Fibroblast of pulmonary artery (primary cell): ENCODE measurements at regions not wholly inside any gene's neighbourhood (a gene's known extent, or its start where the extent isn't known, plus 50 kb on each side); places are given as distances from the start of the nearest gene placed in this dataset.
"Not testable (repeated sequence)": the region's sequence is repeated elsewhere in the genome, so short reads cannot be mapped to it uniquely, and the experiment has no call there.

Experiments used
- DNase-seq: peaks from one replicate; pipeline ENCODE4 v3.0.0-alpha.2; 2010; ENCODE audit warnings: low read depth
- H3K4me3 ChIP-seq: replicated peaks from 2 replicates; pipeline ENCODE4 v1.5.1; 2011; ENCODE audit warnings: low read depth, mild to moderate bottlenecking, control low read depth, low read length, moderate library complexity

GRCh38 chr21:6363591-6363990 lies 4157.8 kb upstream of the TPTE start:
- H3K4me3 ChIP-seq, DNase-seq: not testable (repeated sequence)

- peak overlapping the region; percentile 51 for H3K4me3 ChIP-seq
Observed at GRCh38 chr21:6368824-6369223, 4152.6 kb upstream of the TPTE start.

GRCh38 chr21:6373253-6373652 lies 4148.1 kb upstream of the TPTE start:
- H3K4me3 ChIP-seq, DNase-seq: not testable (repeated sequence)

More at GRCh38 chr21:6368824-6369223, 4152.6 kb upstream of the TPTE start:
- DNase-seq, result peak; percentile 69

GRCh38 chr21:6374232-6374631 lies 4147.2 kb upstream of the TPTE start:
- not testable (repeated sequence) for H3K4me3 ChIP-seq
- peak; percentile 1 for DNase-seq

GRCh38 chr21:6374926-6375325 lies 4146.5 kb upstream of the TPTE start:
- H3K4me3 ChIP-seq, DNase-seq: not testable (repeated sequence)

GRCh38 chr21:6375776-6376175 lies 4145.6 kb upstream of the TPTE start:
- H3K4me3 ChIP-seq, DNase-seq: not testable (repeated sequence)

- DNase-seq, H3K4me3 ChIP-seq: not testable (repeated sequence)
Observed at GRCh38 chr21:6376321-6377070, 4144.9 kb upstream of the TPTE start.
